ENCODE measurements at regions not wholly inside any gene's neighbourhood (a gene's known extent, or its start where the extent isn't known, plus 50 kb on each side); places are given as distances from the start of the nearest gene placed in this dataset.

- TF ChIP-seq CTCF (tag by site-specific recombination; IDR thresholded peaks at IDR 0.05) (no peak), ZNF610 (tag by site-specific recombination; IDR thresholded peaks at IDR 0.05; ENCODE audit: borderline replicate concordance) (no peak), ZNF174 (tag by site-specific recombination; IDR thresholded peaks at IDR 0.05) (no peak), ZSCAN18 (tag by site-specific recombination; IDR thresholded peaks at IDR 0.05) (no peak), ZNF184 (tag by site-specific recombination; IDR thresholded peaks at IDR 0.05) (no peak), ZFP69B (tag by site-specific recombination; IDR thresholded peaks at IDR 0.05) (no peak), REPIN1 (tag by site-specific recombination; IDR thresholded peaks at IDR 0.05; ENCODE audit: low read depth) (no peak), ZNF121 (tag by site-specific recombination; IDR thresholded peaks at IDR 0.05) (no peak)
- TF ChIP-seq, protein P1, sequence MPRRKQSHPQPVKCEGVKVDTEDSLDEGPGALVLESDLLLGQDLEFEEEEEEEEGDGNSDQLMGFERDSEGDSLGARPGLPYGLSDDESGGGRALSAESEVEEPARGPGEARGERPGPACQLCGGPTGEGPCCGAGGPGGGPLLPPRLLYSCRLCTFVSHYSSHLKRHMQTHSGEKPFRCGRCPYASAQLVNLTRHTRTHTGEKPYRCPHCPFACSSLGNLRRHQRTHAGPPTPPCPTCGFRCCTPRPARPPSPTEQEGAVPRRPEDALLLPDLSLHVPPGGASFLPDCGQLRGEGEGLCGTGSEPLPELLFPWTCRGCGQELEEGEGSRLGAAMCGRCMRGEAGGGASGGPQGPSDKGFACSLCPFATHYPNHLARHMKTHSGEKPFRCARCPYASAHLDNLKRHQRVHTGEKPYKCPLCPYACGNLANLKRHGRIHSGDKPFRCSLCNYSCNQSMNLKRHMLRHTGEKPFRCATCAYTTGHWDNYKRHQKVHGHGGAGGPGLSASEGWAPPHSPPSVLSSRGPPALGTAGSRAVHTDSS (tag by site-specific recombination; IDR thresholded peaks at IDR 0.05), result no peak
- TF ChIP-seq, protein P2, sequence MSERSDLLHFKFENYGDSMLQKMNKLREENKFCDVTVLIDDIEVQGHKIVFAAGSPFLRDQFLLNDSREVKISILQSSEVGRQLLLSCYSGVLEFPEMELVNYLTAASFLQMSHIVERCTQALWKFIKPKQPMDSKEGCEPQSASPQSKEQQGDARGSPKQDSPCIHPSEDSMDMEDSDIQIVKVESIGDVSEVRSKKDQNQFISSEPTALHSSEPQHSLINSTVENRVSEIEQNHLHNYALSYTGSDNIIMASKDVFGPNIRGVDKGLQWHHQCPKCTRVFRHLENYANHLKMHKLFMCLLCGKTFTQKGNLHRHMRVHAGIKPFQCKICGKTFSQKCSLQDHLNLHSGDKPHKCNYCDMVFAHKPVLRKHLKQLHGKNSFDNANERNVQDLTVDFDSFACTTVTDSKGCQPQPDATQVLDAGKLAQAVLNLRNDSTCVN (tag by site-specific recombination; optimal IDR thresholded peaks at IDR 0.05), result no peak
Observed at GRCh38 chr7:94274828-94275227, 119.9 kb upstream of the COL1A2 start.
